K562 (cell line): ENCODE measurements at regions not wholly inside any gene's neighbourhood (a gene's known extent, or its start where the extent isn't known, plus 50 kb on each side); places are given as distances from the start of the nearest gene placed in this dataset.

Experiments
- HMGN3 ChIP-seq: IDR thresholded peaks from 2 replicates; pipeline ENCODE4 v1.6.1; 2011; ENCODE audit warnings: borderline replicate concordance, low read depth, mild to moderate bottlenecking, mixed read lengths, low read length; ENCODE audit not compliant: insufficient read length; ENCODE audit errors: extremely low read depth
- ILF3 ChIP-seq: fragments of 450-650 bp; IDR thresholded peaks from 2 replicates; pipeline ENCODE4 v1.6.1; 2018; ENCODE audit warnings: antibody characterized with exemption, mild to moderate bottlenecking, moderate library complexity, borderline replicate concordance
- POLR2A ChIP-seq: fragments of 450-650 bp; conservative IDR thresholded peaks from 2 replicates; pipeline ENCODE4 v1.6.1; 2016
- TF ChIP-seq, protein P1 (sequence below), 3 experiments: IDR thresholded peaks in 2 of 3; conservative IDR thresholded peaks in 1 of 3; 2 replicates each; pipeline ENCODE4 v1.5.1; 2011 to 2012; ENCODE audit warnings: low read length in 3 of 3, mild to moderate bottlenecking in 3 of 3, control low read depth in 2 of 3, improper control_type of control experiment in 1 of 3, inconsistent platforms in 1 of 3, low read depth in 1 of 3, mixed read lengths in 1 of 3, moderate library complexity in 1 of 3; ENCODE audit not compliant: insufficient read depth in 2 of 3
- TF ChIP-seq, protein P2 (sequence below): sonication (generic); formaldehyde crosslinking; IDR thresholded peaks from 2 replicates; pipeline ENCODE4 v1.8.0; 2022; ENCODE audit warnings: missing genetic modification reagents, mild to moderate bottlenecking, borderline replicate concordance

DNA sequence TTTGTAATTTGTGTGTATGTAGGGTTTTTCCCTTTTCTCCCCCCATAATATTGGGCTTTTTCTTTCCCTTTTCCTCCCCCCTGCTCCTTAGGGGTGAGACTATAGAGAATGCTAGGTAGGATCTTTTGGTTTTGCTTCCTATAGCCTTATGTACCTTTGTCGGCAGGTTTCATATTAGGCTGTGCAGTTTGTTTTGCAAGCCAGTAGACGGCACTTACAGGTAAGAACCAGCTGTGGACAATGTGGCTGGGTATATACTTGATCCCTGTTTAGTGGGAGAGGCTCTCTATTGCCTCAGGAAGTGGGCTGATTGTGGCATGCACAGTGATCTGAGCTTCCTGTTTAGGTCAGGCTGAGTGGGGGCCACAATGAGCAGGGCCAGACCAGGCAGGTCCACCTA lies 359.2 kb upstream of the OBI1 start:
- TF ChIP-seq, protein P1, sequence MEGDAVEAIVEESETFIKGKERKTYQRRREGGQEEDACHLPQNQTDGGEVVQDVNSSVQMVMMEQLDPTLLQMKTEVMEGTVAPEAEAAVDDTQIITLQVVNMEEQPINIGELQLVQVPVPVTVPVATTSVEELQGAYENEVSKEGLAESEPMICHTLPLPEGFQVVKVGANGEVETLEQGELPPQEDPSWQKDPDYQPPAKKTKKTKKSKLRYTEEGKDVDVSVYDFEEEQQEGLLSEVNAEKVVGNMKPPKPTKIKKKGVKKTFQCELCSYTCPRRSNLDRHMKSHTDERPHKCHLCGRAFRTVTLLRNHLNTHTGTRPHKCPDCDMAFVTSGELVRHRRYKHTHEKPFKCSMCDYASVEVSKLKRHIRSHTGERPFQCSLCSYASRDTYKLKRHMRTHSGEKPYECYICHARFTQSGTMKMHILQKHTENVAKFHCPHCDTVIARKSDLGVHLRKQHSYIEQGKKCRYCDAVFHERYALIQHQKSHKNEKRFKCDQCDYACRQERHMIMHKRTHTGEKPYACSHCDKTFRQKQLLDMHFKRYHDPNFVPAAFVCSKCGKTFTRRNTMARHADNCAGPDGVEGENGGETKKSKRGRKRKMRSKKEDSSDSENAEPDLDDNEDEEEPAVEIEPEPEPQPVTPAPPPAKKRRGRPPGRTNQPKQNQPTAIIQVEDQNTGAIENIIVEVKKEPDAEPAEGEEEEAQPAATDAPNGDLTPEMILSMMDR (IDR thresholded peaks at IDR 0.05 in 2 of 3, conservative IDR thresholded peaks at IDR 0.05 in 1 of 3; ENCODE audit: insufficient read depth in 2 of 3, low read depth in 1 of 3, low read length in 3 of 3) = no peak
- no peak for TF ChIP-seq ILF3
- TF ChIP-seq HMGN3 = no peak
- TF ChIP-seq, protein P2, sequence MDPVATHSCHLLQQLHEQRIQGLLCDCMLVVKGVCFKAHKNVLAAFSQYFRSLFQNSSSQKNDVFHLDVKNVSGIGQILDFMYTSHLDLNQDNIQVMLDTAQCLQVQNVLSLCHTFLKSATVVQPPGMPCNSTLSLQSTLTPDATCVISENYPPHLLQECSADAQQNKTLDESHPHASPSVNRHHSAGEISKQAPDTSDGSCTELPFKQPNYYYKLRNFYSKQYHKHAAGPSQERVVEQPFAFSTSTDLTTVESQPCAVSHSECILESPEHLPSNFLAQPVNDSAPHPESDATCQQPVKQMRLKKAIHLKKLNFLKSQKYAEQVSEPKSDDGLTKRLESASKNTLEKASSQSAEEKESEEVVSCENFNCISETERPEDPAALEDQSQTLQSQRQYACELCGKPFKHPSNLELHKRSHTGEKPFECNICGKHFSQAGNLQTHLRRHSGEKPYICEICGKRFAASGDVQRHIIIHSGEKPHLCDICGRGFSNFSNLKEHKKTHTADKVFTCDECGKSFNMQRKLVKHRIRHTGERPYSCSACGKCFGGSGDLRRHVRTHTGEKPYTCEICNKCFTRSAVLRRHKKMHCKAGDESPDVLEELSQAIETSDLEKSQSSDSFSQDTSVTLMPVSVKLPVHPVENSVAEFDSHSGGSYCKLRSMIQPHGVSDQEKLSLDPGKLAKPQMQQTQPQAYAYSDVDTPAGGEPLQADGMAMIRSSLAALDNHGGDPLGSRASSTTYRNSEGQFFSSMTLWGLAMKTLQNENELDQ (CRISPR knock-in tag) = no peak
- TF ChIP-seq POLR2A = no peak
